ENCODE measurements at regions not wholly inside any gene's neighbourhood (a gene's known extent, or its start where the extent isn't known, plus 50 kb on each side); places are given as distances from the start of the nearest gene placed in this dataset.

DNA sequence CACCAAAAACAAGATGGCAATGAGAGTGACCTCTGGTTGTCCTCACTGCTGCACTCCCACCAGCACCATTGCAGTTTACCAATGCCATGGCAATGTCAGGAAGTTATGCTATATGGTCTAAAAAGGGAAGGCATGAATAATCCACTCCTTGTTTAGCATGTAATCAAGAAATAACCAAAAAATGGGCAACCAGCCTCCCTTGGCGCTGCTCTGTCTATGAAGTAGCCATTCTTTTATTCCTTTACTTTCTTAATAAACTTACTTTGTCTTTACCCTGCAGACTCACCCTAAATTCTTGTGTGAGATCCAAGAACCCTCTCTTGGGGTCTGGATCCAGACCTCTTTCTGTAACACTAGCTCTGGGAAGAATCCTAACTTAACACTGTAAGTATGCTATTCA lies 127.4 kb upstream of the IFNE start:
- no peak for DNase-seq (ENCODE audit: low read depth)
- no peak overlapping the region for H3K4me3 ChIP-seq (replicated peaks; ENCODE audit: low read depth, low read length)
- TF ChIP-seq, protein P1, sequence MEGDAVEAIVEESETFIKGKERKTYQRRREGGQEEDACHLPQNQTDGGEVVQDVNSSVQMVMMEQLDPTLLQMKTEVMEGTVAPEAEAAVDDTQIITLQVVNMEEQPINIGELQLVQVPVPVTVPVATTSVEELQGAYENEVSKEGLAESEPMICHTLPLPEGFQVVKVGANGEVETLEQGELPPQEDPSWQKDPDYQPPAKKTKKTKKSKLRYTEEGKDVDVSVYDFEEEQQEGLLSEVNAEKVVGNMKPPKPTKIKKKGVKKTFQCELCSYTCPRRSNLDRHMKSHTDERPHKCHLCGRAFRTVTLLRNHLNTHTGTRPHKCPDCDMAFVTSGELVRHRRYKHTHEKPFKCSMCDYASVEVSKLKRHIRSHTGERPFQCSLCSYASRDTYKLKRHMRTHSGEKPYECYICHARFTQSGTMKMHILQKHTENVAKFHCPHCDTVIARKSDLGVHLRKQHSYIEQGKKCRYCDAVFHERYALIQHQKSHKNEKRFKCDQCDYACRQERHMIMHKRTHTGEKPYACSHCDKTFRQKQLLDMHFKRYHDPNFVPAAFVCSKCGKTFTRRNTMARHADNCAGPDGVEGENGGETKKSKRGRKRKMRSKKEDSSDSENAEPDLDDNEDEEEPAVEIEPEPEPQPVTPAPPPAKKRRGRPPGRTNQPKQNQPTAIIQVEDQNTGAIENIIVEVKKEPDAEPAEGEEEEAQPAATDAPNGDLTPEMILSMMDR (IDR thresholded peaks at IDR 0.05; ENCODE audit: low read length, missing control alignments), result no peak

- TF ChIP-seq, protein P1 (IDR thresholded peaks at IDR 0.05; ENCODE audit: low read length, missing control alignments), result no peak
- no peak for DNase-seq (ENCODE audit: low read depth)
- no peak overlapping the region for H3K4me3 ChIP-seq (replicated peaks; ENCODE audit: low read depth, low read length)
These were observed 129.8 kb upstream of the IFNE start for GRCh38 chr9:21611891-21612290.

DNA sequence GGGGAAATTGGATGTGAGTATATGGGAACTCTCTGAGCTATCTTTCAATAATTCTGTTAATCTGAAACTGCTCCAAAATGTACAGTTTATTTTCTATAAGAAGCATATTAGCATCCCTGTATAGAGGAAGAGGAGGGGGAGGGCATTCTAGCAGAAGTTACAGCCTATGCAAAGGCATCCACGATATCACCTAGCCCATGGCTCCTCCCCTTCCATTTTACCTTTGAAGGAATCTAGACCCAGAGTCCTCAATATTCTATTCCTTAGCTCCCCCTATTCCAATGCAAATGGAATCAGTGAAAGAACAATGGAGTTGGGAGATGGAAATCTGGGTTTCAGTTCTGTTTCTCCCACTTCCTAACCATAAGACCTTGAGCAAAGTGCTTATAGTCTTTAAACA lies 132.9 kb upstream of the IFNE start:
- TF ChIP-seq, protein P1 (IDR thresholded peaks at IDR 0.05; ENCODE audit: low read length, missing control alignments), result no peak

GRCh38 chr9:21615446-21615845 lies 133.3 kb upstream of the IFNE start:
- TF ChIP-seq, protein P1 (IDR thresholded peaks at IDR 0.05; ENCODE audit: low read length, missing control alignments), result no peak
- DNase-seq (ENCODE audit: low read depth), result no peak

More for the DNA sequence above, 132.9 kb upstream of the IFNE start:
- no peak for DNase-seq (ENCODE audit: low read depth)
- H3K4me3 ChIP-seq (replicated peaks; ENCODE audit: low read depth, low read length), result no peak overlapping the region

DNA sequence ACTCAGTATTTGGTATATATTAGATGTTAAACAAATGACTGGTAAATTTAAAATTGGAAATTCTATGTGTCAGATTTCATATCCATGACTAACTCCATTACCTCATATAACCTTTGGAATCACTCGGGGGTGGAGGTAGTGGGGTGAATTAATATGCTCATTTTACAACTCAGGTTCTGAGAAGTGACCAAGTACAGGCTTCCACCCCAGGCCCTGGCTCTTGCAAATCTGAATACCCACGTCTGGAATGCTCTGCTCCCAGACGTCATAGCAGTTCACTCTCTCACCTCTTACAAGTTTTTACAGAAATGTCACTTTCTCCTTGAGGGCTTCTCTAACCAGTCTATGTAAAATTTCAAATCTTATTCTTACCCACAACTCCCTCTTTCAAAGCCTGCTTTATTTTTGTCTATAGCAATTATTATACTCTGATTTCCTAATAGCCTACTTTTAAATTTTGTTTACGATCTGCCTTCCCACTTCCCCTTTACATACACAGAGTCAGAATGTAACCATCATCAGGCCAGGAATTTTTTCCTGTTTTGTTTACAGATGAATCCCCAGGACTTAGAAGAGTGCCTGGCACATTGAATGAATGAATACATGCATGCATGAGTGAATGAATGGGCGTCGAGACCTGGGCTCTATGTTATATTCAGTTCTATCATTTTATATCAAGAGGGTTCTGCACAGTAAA lies 134.1 kb upstream of the IFNE start:
- TF ChIP-seq, protein P1 (IDR thresholded peaks at IDR 0.05; ENCODE audit: low read length, missing control alignments), result no peak
- H3K4me3 ChIP-seq (replicated peaks; ENCODE audit: low read depth, low read length), result no peak overlapping the region
- DNase-seq (ENCODE audit: low read depth), result peak; percentile 90

More at GRCh38 chr9:21615446-21615845, 133.3 kb upstream of the IFNE start:
- H3K4me3 ChIP-seq (replicated peaks; ENCODE audit: low read depth, low read length), result no peak overlapping the region

DNA sequence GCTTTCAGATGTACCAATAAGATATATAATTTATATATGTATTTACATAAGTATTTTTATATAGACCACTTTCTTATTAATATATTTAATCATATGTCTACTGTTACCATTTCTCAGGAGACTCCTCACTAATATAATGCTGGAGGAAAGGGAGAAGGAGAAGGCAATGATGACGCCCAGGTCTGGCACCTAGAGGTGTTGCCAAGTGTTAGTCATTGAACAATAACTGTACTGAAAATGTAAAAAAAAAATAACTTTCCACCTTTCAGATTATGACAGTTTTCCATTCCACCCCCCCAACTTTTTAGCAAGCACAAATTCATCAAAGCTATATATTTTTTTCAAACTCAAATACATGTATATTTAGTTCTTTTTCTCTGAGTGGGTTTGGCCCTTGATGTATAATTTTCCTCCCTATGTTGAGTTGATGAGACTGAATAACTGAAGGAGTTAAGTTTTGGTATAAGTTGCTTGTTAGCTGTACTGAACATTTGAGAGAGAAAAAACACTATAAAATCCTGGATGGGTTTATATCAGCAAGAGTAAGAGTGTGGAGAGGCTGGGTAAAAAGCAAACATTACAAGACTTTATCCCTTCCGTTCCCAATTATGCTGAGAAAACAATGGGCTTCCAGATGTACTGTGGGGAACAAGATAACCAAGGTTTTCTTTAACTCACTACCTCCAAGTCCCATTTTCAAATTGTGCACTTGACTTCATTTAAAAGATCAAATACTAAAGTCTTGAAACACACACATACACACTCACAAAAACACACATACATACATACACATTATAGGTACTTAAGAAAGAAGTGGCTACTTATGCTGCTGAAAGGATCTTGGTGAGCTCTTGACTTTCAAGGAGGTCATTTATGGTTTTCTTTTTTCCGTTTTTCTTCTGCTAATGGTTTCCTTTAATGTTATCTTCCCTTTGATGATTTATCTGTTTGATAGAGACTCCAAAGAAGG lies 142.8 kb upstream of the IFNE start:
- DNase-seq (ENCODE audit: low read depth), result no peak
- H3K4me3 ChIP-seq (replicated peaks; ENCODE audit: low read depth, low read length), result no peak overlapping the region
- TF ChIP-seq, protein P1 (IDR thresholded peaks at IDR 0.05; ENCODE audit: low read length, missing control alignments), result no peak
